PC-9 (cell line): ENCODE measurements at regions not wholly inside any gene's neighbourhood (a gene's known extent, or its start where the extent isn't known, plus 50 kb on each side); places are given as distances from the start of the nearest gene placed in this dataset.

Experiments
- CTCF ChIP-seq: fragments of 200-600 bp; sonication (generic); conservative IDR thresholded peaks from 2 replicates; pipeline ENCODE4 v1.6.1; 2017; ENCODE audit warnings: mixed run types, antibody characterized with exemption, mild to moderate bottlenecking, moderate library complexity
- EZH2 ChIP-seq: fragments of 200-600 bp; sonication (generic); IDR thresholded peaks from 2 replicates; pipeline ENCODE4 v1.8.0; 2017; ENCODE audit warnings: antibody characterized with exemption, low read depth

- TF ChIP-seq CTCF (no peak), EZH2 (no peak)
Measured at GRCh38 chr9:90097237-90097636, 492.4 kb downstream of the GADD45G start.
